Neural cell (in vitro differentiated cells): ENCODE measurements at regions not wholly inside any gene's neighbourhood (a gene's known extent, or its start where the extent isn't known, plus 50 kb on each side); places are given as distances from the start of the nearest gene placed in this dataset.

ENCODE experiments used
- EP300 ChIP-seq: fragments of 450-650 bp; conservative IDR thresholded peaks from 2 replicates; pipeline ENCODE4 v1.6.1; 2014; ENCODE audit warnings: antibody characterized with exemption, mild to moderate bottlenecking, moderate library complexity; ENCODE audit not compliant: poor library complexity, severe bottlenecking
- EZH2 ChIP-seq: fragments of 200-600, 300-800 bp; shearing (Covaris generic), sonication (generic); IDR thresholded peaks from 2 replicates; pipeline ENCODE4 v1.6.1; 2014; ENCODE audit warnings: antibody characterized with exemption, low read length, borderline replicate concordance, mild to moderate bottlenecking; ENCODE audit not compliant: insufficient read depth, poor library complexity, severe bottlenecking
- POLR2AphosphoS5 ChIP-seq: IDR thresholded peaks from 2 replicates; pipeline ENCODE4 v1.6.1; 2012
- SMC3 ChIP-seq: fragments of 450-650 bp; conservative IDR thresholded peaks from 2 replicates; pipeline ENCODE4 v1.6.1; 2014; ENCODE audit warnings: antibody characterized with exemption, mild to moderate bottlenecking, moderate library complexity; ENCODE audit not compliant: poor library complexity
- TF ChIP-seq, protein P1 (sequence below): fragments of 450-650 bp; IDR thresholded peaks from 2 replicates; pipeline ENCODE4 v1.5.1; 2014; ENCODE audit warnings: antibody characterized with exemption, mild to moderate bottlenecking, moderate library complexity; ENCODE audit not compliant: poor library complexity, severe bottlenecking
- TF ChIP-seq, protein P2 (sequence below): IDR thresholded peaks from 2 replicates; pipeline ENCODE4 v1.6.1; 2012; ENCODE audit warnings: borderline replicate concordance

GRCh38 chr5:155104441-155104840, 90.9 kb downstream of the KIF4B start:
- TF ChIP-seq, protein P1, sequence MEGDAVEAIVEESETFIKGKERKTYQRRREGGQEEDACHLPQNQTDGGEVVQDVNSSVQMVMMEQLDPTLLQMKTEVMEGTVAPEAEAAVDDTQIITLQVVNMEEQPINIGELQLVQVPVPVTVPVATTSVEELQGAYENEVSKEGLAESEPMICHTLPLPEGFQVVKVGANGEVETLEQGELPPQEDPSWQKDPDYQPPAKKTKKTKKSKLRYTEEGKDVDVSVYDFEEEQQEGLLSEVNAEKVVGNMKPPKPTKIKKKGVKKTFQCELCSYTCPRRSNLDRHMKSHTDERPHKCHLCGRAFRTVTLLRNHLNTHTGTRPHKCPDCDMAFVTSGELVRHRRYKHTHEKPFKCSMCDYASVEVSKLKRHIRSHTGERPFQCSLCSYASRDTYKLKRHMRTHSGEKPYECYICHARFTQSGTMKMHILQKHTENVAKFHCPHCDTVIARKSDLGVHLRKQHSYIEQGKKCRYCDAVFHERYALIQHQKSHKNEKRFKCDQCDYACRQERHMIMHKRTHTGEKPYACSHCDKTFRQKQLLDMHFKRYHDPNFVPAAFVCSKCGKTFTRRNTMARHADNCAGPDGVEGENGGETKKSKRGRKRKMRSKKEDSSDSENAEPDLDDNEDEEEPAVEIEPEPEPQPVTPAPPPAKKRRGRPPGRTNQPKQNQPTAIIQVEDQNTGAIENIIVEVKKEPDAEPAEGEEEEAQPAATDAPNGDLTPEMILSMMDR = no peak
- TF ChIP-seq EP300 = no peak
- TF ChIP-seq SMC3 = no peak
- TF ChIP-seq POLR2AphosphoS5 = no peak
- no peak for TF ChIP-seq EZH2
- TF ChIP-seq, protein P2, sequence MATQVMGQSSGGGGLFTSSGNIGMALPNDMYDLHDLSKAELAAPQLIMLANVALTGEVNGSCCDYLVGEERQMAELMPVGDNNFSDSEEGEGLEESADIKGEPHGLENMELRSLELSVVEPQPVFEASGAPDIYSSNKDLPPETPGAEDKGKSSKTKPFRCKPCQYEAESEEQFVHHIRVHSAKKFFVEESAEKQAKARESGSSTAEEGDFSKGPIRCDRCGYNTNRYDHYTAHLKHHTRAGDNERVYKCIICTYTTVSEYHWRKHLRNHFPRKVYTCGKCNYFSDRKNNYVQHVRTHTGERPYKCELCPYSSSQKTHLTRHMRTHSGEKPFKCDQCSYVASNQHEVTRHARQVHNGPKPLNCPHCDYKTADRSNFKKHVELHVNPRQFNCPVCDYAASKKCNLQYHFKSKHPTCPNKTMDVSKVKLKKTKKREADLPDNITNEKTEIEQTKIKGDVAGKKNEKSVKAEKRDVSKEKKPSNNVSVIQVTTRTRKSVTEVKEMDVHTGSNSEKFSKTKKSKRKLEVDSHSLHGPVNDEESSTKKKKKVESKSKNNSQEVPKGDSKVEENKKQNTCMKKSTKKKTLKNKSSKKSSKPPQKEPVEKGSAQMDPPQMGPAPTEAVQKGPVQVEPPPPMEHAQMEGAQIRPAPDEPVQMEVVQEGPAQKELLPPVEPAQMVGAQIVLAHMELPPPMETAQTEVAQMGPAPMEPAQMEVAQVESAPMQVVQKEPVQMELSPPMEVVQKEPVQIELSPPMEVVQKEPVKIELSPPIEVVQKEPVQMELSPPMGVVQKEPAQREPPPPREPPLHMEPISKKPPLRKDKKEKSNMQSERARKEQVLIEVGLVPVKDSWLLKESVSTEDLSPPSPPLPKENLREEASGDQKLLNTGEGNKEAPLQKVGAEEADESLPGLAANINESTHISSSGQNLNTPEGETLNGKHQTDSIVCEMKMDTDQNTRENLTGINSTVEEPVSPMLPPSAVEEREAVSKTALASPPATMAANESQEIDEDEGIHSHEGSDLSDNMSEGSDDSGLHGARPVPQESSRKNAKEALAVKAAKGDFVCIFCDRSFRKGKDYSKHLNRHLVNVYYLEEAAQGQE = no peak
